Smooth muscle cell (in vitro differentiated cells): ENCODE measurements at regions not wholly inside any gene's neighbourhood (a gene's known extent, or its start where the extent isn't known, plus 50 kb on each side); places are given as distances from the start of the nearest gene placed in this dataset.

ENCODE experiments used
- DNase-seq: peaks from one replicate; lab custom pipeline; 2025; ENCODE audit not compliant: unreplicated experiment; lab: John Stamatoyannopoulos, UW
- H2AFZ ChIP-seq: fragments of 200-600 bp; sonication (generic); 2 replicates; pipeline ENCODE4 v1.6.0; 2016; ENCODE audit warnings: antibody characterized with exemption, low read depth, mild to moderate bottlenecking
- H3F3A ChIP-seq: fragments of 200-600 bp; sonication (generic); 2 replicates; pipeline ENCODE4 v1.6.0; 2017; ENCODE audit warnings: antibody characterized with exemption, low read depth
- H3K27ac ChIP-seq: fragments of 200-600 bp; sonication (generic); 2 replicates; pipeline ENCODE4 v1.5.1; 2016; ENCODE audit warnings: low read depth, mild to moderate bottlenecking
- H3K27me3 ChIP-seq: fragments of 200-600 bp; sonication (generic); 2 replicates; pipeline ENCODE4 v1.6.1; 2016; ENCODE audit warnings: low read depth, mild to moderate bottlenecking
- H3K36me3 ChIP-seq: fragments of 200-600 bp; sonication (generic); 2 replicates; pipeline ENCODE4 v1.5.1; 2016; ENCODE audit warnings: low read depth
- H3K4me1 ChIP-seq: fragments of 200-600 bp; sonication (generic); 2 replicates; pipeline ENCODE4 v1.5.1; 2016; ENCODE audit warnings: low read depth
- H3K4me2 ChIP-seq: fragments of 200-600 bp; sonication (generic); 2 replicates; pipeline ENCODE4 v1.6.0; 2016; ENCODE audit warnings: mild to moderate bottlenecking
- H3K4me3 ChIP-seq: fragments of 200-600 bp; sonication (generic); 2 replicates; pipeline ENCODE4 v1.5.1; 2016; ENCODE audit warnings: mild to moderate bottlenecking
- H3K79me2 ChIP-seq: fragments of 200-600 bp; sonication (generic); 2 replicates; pipeline ENCODE4 v1.6.0; 2016; ENCODE audit warnings: low read depth, mild to moderate bottlenecking
- H3K9ac ChIP-seq: fragments of 200-600 bp; sonication (generic); 2 replicates; pipeline ENCODE4 v1.6.0; 2016; ENCODE audit warnings: low read depth
- H3K9me3 ChIP-seq: fragments of 200-600 bp; sonication (generic); replicated peaks from 2 replicates; pipeline ENCODE4 v1.5.1; 2016; ENCODE audit warnings: low read depth
- H4K20me1 ChIP-seq: fragments of 200-600 bp; sonication (generic); 2 replicates; pipeline ENCODE4 v1.6.0; 2016; ENCODE audit warnings: low read depth
- CTCF ChIP-seq: fragments of 200-600 bp; sonication (generic); IDR thresholded peaks from 2 replicates; pipeline ENCODE4 v1.5.1; 2017; ENCODE audit warnings: borderline replicate concordance, mild to moderate bottlenecking, antibody characterized with exemption; ENCODE audit not compliant: insufficient read depth, poor library complexity, severe bottlenecking
- WGBS: methylation state at CpG from one replicate; pipeline ENCODE4 v1.1.7; 2016; ENCODE audit warnings: low lambda C conversion rate; 5-methylcytosine and 5-hydroxymethylcytosine counted together

GRCh38 chr9:129310666-129311350 is 132.7 kb upstream of the IER5L start:
- no peaks in the 10 kb centered on the region for H3F3A ChIP-seq
- H2AFZ ChIP-seq: no peak overlapping the region
- H3K4me3 ChIP-seq: no peak overlapping the region
- H3K9me3 ChIP-seq: no peaks in the 10 kb centered on the region
- H4K20me1 ChIP-seq: no peaks in the 10 kb centered on the region
- H3K27me3 ChIP-seq: no peaks in the 10 kb centered on the region
- H3K27ac ChIP-seq: no peak overlapping the region
- no peaks in the 10 kb centered on the region for H3K4me1 ChIP-seq
- no peak for TF ChIP-seq CTCF
- H3K4me2 ChIP-seq: no peak overlapping the region
- 83% methylated on average over 7 of the region's 7 CpGs for WGBS
- H3K79me2 ChIP-seq: no peaks in the 10 kb centered on the region
- no peak overlapping the region for H3K9ac ChIP-seq
- H3K36me3 ChIP-seq: no peaks in the 10 kb centered on the region
- no peak for DNase-seq

- Histone ChIP-seq H3K79me2 (no peaks in the 10 kb centered on the region), H2AFZ (no peak overlapping the region), H3K4me1 (no peaks in the 10 kb centered on the region), H3F3A (no peaks in the 10 kb centered on the region), H3K36me3 (no peaks in the 10 kb centered on the region), H3K27ac (no peak overlapping the region), H3K27me3 (no peaks in the 10 kb centered on the region), H3K9ac (no peak overlapping the region), H3K4me3 (no peak overlapping the region), H4K20me1 (no peaks in the 10 kb centered on the region), H3K4me2 (no peak overlapping the region), H3K9me3 (no peaks in the 10 kb centered on the region)
- 95% methylated on average over 5 of the region's 5 CpGs for WGBS
- no peak for DNase-seq
- TF ChIP-seq CTCF: no peak
Measured at GRCh38 chr9:129309906-129310305, 131.8 kb upstream of the IER5L start.

- WGBS: 97% methylated on average over 8 of the region's 8 CpGs
- TF ChIP-seq CTCF: no peak
- Histone ChIP-seq H2AFZ (no peak overlapping the region), H3K4me2 (no peak overlapping the region), H3K36me3 (no peaks in the 10 kb centered on the region), H3K27me3 (no peaks in the 10 kb centered on the region), H4K20me1 (no peaks in the 10 kb centered on the region), H3F3A (no peaks in the 10 kb centered on the region), H3K9me3 (no peaks in the 10 kb centered on the region), H3K4me1 (no peaks in the 10 kb centered on the region), H3K9ac (no peak overlapping the region), H3K4me3 (no peak overlapping the region), H3K27ac (no peak overlapping the region), H3K79me2 (no peaks in the 10 kb centered on the region)
- no peak for DNase-seq
Measured at GRCh38 chr9:129309041-129309430, 131.0 kb upstream of the IER5L start.
